Stimulated activated CD4-positive, alpha-beta T cell treated with anti-CD3 and anti-CD28 coated beads, Interleukin-15, amount 100 ng/mL, for 48 hours (primary cell): ENCODE measurements at regions not wholly inside any gene's neighbourhood (a gene's known extent, or its start where the extent isn't known, plus 50 kb on each side); places are given as distances from the start of the nearest gene placed in this dataset.

Experiments used
- DNase-seq, 2 donors: peaks; one replicate each; pipeline ENCODE4 v3.0.0-alpha.2; 2020; ENCODE audit warnings: low read depth in 2 of 2

- DNase-seq = no peak
These were observed 468.5 kb downstream of the TAF11L14 start for GRCh38 chr5:18102733-18103132.

- DNase-seq = no peak
These were observed 471.2 kb downstream of the TAF11L14 start for GRCh38 chr5:18105449-18105848.

DNA sequence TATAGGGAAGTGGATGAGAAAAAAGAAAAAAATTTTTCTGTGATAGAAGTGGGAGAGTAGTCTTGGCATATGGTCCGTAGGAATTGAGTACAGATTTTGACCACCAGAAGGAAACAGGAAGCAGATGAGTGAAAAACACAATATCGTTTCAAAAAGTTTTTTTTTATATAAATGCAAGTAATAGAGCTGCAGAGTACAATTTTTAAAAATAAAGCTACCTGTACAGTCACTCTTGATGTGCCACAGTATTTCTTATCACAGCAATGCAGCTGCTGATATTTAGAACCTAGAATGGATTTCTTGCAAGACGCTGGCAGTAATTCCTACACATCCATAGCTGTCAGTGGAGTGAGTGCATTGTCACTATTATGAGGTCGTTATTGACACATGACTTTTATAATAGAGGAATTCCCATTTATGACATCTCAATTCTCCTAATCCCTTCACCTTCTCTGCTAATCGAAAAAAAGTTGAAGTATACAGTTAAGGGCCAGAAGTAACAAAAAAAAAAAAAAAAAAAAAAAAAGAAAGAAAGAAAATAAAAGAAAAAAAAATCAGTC lies 477.7 kb downstream of the TAF11L14 start:
- no peak for DNase-seq

DNA sequence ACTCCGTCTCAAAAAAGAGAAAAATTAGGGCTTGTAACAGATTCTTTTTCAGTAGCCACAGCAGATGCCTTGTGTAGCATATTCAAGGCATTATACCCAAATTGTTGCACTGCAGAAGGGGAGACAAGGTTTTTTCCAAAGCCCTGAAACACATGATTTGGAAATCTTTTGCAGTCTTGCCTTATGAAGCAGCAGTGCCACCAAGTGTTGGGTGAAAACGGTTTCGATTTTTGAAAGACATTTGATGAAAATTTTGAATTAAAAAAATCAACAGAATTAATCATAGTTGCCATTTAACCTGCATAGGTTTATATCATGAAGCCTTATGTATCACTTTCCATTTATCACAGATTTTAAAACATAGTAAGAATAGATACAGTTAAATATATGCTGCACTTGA lies 479.5 kb downstream of the TAF11L14 start:
- DNase-seq = no peak

- DNase-seq = no peak
These were observed 480.0 kb downstream of the TAF11L14 start for GRCh38 chr5:18114151-18114757.

DNA sequence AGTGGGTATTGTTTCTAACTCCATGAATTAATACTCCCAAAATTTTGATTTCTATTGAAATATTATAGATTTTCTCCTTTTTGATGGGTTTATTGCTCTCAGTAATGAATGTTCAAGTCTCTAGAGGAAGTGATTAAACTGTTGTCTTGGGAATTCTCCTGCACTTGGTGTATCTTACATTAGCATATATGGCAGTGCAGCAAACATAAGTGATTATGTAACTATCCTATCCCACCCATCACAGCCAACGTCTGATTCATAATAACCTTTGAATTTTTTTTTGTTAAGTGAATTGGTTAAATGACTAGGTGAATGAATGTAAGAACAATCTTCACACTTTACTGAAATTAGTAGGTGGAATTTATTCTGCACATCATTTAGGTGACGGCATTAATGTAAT lies 483.7 kb downstream of the TAF11L14 start:
- DNase-seq = no peak

DNA sequence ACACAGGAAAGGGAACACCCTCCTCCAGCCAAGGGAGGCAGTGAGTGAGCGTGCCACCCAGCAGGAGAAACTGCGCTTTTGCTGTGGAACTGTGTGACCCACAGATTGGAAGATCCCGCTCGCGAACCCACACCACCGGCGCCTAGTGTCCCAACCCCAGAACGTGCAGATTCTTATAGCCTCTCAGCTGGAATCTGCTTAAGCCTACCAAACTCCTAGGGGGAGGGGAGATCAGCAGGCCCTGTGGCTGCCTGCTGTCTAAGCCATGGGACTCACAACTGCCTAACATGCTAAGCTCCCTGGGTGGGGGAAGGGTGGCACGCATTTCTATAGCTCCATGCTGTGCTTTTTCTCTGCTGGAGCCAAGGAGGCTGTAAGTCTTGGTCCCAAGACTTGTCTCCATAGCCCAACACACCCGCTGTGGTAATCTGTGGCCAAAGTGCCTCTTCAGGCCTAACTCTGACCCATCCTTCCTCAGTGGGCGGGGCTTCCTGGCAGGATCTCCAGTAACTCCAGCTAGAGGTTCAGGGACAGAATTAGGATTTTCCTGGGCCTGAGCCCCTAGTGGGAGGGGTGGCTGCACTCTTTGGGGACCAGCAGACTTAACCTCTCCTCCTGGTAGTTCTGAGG lies 485.0 kb downstream of the TAF11L14 start:
- no peak for DNase-seq

DNA sequence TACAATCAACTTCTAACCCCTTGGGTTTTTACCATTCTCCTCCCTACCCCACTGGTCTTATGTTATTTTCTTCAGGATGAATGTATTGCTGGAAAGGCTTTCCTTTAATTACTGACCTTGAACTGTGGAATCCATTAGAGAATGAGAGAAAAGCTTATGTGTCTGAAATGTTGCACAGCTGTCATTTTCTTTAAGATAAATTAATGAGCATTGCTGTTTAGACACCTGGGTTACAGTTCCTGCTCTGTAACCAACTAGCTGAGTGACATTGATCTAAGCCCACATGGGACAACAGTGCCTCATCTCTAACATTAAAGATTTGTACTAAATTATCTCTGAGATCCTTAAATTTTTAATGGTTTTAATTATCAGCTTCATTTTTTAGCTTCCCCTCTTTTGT lies 507.0 kb downstream of the TAF11L14 start:
- DNase-seq = no peak

- DNase-seq = no peak
These were observed 508.6 kb downstream of the TAF11L14 start for GRCh38 chr5:18142831-18143230.

GRCh38 chr5:18152671-18153070 lies 518.4 kb downstream of the TAF11L14 start:
- no peak for DNase-seq

DNA sequence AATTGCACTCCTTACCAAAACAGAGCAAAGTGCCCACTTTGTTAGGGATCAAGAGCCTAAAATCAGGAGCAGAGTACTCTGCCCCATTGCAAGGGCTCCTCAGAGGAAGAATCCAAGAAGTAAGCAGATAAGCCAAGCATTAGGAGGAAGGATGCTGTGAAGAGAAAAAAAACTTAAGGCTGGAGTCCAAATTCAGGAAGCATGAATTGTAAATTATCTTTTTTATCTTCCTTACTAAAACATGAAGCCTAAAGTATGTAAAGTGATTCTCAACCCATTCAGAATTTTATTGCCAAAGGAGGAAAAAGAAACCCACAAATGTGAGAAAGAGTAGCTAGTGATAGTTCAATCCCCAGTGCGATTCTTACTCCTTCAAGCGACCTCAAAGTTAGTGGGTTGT lies 523.9 kb downstream of the TAF11L14 start:
- DNase-seq = no peak

DNA sequence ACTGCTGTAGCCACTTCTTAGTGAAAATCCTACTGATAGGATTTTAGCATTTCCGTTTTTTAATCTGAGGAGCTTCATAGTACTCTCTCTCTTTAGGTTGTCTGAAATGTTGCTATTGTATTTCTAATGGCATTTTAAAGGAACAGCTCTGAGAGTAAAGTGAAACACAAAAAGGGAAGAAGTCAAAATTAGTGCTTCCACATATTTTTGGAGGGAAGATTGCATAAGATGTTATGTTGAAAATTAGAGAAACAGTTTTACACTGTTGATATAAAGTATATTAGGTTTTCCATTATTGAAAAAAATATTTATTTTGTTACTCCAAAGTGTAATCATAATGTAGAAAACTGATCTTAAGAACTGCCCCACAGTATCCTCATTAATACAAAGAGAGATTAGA lies 525.1 kb downstream of the TAF11L14 start:
- DNase-seq = no peak

GRCh38 chr5:18171684-18172083 lies 537.4 kb downstream of the TAF11L14 start:
- DNase-seq = no peak

DNA sequence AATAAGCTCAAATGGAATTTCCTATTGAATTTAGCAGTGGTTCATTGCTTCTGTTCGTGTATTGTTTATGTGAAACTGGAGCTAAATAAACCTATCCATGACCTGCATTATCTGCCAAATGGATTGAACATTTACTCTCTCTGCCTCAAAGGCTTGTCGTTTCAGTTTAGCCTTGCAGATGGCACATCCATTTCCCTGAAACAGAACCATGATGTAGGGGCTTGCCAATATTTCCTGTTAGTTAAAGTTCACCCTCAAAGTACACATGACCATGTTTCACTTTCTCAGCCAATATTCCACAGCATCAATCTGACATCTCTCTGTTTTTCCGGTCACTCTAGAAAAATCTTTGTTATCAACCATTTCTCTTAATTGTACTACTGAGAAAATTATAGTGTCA lies 545.3 kb downstream of the TAF11L14 start:
- no peak for DNase-seq

DNA sequence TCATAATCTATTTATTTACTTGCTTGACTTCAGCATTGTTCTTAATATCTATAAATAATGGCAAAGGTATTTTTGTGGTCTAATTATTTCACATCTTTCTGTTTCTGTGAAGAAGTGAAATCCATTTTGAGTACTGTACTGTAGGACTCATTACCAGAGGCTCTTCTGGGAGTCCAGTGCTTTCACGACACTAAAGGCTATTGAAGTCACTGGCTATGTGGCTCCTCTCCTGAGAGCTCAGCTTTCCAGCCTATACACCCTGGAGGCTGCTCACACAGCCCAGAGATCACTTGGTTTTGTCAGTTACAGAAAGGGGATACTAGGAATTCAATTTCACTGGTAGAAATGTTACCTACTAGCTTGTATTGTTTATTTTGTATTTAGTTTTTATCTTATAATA lies 547.3 kb downstream of the TAF11L14 start:
- no peak for DNase-seq

GRCh38 chr5:18195910-18196309 lies 561.6 kb downstream of the TAF11L14 start:
- DNase-seq = no peak

GRCh38 chr5:18197734-18198133 lies 563.5 kb downstream of the TAF11L14 start:
- DNase-seq = no peak

DNA sequence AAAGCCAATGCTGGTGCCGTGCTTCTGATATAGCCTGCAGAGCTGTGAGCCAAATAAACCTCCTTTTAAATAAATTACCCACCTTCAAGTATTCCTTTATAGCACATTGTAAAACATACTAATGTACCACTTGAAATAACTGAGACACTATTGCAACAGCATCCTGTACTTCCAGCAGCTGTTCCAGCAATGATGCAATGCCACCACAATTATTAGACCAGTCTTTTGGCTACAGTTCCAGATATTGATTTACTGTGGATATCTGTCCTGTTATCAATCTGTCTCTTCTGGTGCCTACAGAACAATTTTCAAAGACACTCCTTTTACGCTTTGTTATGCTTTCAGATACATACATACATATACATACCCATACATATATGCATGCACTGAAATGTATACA lies 567.9 kb downstream of the TAF11L14 start:
- no peak for DNase-seq

DNA sequence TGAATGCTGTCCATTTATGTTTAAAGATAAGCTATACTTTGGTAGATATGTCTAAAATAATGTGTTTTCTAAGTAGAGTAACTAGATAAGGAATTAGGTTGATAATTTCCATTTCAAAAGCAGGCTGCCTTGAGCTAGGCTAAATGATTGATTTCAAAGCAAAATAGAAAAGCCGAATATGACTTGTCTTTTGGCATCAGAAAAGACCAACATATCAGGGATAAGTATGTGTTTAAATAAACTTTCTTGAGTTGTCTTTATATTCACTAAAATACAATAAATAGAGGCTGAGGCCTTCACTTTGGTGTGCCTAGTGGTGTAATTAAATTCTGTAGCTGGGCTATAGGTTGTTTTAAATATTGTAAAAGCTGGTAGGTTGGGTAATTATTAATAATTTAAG lies 569.0 kb downstream of the TAF11L14 start:
- no peak for DNase-seq

DNA sequence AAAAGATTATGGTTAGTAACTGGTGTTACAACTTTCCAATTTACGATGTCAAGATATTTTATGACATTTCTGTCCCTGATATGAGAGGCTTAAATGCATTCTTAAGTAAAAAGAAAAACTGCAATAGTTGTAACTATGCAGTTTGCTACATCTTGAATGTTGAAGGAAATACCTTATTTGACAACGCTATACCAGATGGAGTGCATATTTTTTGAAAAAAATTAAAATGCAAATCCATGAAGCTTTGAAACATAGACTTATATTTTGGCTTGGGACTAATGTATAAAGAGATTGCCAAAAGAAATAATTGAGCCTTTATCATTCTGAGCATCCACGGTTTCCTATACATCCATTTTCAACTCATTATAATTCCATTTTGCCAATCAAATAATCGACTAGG lies 579.4 kb downstream of the TAF11L14 start:
- no peak for DNase-seq

DNA sequence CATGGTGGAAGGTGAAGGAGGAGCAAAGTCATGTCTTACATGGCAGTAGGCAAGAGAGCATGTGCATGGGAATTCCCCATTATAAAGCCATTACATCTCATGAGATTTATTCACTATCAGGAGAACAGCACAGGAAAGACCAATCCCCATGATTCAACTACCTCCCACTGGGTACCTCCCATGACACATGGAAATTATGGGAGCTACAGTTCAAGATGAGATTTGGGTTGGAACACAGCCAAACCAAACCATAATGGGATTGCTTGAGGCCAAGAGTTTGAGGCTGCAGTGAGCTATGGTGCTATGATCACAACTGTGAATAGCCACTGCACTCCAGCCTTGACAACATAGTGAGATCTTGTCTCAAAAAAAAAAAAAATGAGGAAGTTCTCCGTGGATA lies 581.8 kb downstream of the TAF11L14 start:
- no peak for DNase-seq

DNA sequence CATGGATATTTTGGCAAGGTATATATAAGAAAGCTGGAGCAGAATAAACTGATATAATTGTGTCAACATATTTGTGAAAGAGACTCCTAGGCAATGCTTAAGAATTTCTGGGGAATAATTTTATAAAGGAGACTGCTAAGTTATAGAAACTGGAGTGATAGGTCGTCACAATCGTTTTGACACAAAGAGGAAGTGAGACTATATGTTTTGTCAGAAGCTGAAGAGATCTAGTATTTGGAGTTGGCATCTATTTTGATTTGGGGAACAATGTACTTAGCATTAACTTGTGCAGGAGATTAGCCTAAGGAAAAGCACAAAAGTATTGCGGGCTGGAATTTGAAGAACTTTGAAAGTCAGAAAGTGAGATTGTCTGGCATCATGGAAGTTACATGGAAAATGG lies 582.5 kb downstream of the TAF11L14 start:
- no peak for DNase-seq

DNA sequence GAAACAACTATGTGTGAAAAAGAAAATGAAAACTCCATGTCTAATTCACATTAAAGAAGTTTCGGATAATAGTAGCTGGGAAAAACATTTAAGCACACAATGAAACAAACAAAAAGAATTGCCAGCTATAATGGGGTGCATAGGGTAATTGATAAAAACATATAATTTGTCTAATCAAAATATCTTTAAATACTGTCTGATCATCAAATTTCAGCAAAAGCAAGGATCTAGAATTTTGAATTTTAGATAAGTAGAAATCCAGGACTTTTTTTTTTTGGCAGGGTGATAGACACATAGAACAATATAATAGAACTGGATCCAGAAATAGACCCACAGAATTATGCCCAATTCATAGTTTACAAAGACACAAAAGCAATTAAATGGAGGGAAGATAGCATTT lies 585.0 kb downstream of the TAF11L14 start:
- no peak for DNase-seq

GRCh38 chr5:18220631-18221030 lies 586.4 kb downstream of the TAF11L14 start:
- DNase-seq = no peak
